ENCODE measurements at regions not wholly inside any gene's neighbourhood (a gene's known extent, or its start where the extent isn't known, plus 50 kb on each side); places are given as distances from the start of the nearest gene placed in this dataset.

- TF ChIP-seq, protein P1, sequence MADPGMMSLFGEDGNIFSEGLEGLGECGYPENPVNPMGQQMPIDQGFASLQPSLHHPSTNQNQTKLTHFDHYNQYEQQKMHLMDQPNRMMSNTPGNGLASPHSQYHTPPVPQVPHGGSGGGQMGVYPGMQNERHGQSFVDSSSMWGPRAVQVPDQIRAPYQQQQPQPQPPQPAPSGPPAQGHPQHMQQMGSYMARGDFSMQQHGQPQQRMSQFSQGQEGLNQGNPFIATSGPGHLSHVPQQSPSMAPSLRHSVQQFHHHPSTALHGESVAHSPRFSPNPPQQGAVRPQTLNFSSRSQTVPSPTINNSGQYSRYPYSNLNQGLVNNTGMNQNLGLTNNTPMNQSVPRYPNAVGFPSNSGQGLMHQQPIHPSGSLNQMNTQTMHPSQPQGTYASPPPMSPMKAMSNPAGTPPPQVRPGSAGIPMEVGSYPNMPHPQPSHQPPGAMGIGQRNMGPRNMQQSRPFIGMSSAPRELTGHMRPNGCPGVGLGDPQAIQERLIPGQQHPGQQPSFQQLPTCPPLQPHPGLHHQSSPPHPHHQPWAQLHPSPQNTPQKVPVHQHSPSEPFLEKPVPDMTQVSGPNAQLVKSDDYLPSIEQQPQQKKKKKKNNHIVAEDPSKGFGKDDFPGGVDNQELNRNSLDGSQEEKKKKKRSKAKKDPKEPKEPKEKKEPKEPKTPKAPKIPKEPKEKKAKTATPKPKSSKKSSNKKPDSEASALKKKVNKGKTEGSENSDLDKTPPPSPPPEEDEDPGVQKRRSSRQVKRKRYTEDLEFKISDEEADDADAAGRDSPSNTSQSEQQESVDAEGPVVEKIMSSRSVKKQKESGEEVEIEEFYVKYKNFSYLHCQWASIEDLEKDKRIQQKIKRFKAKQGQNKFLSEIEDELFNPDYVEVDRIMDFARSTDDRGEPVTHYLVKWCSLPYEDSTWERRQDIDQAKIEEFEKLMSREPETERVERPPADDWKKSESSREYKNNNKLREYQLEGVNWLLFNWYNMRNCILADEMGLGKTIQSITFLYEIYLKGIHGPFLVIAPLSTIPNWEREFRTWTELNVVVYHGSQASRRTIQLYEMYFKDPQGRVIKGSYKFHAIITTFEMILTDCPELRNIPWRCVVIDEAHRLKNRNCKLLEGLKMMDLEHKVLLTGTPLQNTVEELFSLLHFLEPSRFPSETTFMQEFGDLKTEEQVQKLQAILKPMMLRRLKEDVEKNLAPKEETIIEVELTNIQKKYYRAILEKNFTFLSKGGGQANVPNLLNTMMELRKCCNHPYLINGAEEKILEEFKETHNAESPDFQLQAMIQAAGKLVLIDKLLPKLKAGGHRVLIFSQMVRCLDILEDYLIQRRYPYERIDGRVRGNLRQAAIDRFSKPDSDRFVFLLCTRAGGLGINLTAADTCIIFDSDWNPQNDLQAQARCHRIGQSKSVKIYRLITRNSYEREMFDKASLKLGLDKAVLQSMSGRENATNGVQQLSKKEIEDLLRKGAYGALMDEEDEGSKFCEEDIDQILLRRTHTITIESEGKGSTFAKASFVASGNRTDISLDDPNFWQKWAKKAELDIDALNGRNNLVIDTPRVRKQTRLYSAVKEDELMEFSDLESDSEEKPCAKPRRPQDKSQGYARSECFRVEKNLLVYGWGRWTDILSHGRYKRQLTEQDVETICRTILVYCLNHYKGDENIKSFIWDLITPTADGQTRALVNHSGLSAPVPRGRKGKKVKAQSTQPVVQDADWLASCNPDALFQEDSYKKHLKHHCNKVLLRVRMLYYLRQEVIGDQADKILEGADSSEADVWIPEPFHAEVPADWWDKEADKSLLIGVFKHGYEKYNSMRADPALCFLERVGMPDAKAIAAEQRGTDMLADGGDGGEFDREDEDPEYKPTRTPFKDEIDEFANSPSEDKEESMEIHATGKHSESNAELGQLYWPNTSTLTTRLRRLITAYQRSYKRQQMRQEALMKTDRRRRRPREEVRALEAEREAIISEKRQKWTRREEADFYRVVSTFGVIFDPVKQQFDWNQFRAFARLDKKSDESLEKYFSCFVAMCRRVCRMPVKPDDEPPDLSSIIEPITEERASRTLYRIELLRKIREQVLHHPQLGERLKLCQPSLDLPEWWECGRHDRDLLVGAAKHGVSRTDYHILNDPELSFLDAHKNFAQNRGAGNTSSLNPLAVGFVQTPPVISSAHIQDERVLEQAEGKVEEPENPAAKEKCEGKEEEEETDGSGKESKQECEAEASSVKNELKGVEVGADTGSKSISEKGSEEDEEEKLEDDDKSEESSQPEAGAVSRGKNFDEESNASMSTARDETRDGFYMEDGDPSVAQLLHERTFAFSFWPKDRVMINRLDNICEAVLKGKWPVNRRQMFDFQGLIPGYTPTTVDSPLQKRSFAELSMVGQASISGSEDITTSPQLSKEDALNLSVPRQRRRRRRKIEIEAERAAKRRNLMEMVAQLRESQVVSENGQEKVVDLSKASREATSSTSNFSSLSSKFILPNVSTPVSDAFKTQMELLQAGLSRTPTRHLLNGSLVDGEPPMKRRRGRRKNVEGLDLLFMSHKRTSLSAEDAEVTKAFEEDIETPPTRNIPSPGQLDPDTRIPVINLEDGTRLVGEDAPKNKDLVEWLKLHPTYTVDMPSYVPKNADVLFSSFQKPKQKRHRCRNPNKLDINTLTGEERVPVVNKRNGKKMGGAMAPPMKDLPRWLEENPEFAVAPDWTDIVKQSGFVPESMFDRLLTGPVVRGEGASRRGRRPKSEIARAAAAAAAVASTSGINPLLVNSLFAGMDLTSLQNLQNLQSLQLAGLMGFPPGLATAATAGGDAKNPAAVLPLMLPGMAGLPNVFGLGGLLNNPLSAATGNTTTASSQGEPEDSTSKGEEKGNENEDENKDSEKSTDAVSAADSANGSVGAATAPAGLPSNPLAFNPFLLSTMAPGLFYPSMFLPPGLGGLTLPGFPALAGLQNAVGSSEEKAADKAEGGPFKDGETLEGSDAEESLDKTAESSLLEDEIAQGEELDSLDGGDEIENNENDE (IDR thresholded peaks at IDR 0.05; ENCODE audit: insufficient replicate concordance, low read length) = peak; percentile 81
These were observed 660.3 kb downstream of the ISL1 start (continued) for GRCh38 chr5:52043543-52043942.
